Lung (tissue), 11 donors: ENCODE measurements at regions not wholly inside any gene's neighbourhood (a gene's known extent, or its start where the extent isn't known, plus 50 kb on each side); places are given as distances from the start of the nearest gene placed in this dataset.

Experiments
- ATAC-seq: fragments of 200-7000 bp; cut with Tn5 transposase; one replicate; pipeline ENCODE4 v1.9.1; 2020; ENCODE audit warnings: moderate number of reproducible peaks; ENCODE audit not compliant: insufficient read depth, low FRiP score
- DNase-seq, 3 donors: peaks; one replicate each; pipeline ENCODE4 v3.0.0-alpha.2; 2013 to 2017
- H3K27ac ChIP-seq, 2 donors: one replicate each; pipeline ENCODE4 v1.5.1; 2013; ENCODE audit warnings: mild to moderate bottlenecking in 2 of 2, moderate library complexity in 2 of 2, control low read depth in 1 of 2, inconsistent platforms in 1 of 2, low read depth in 1 of 2, low read length in 1 of 2
- H3K27me3 ChIP-seq, 3 donors: one replicate each; pipeline ENCODE4 v1.5.1; 2013; ENCODE audit warnings: low read length in 2 of 3; ENCODE audit not compliant: control insufficient read depth in 3 of 3, insufficient read depth in 3 of 3
- H3K36me3 ChIP-seq, 4 donors: one replicate each; pipeline ENCODE4 v1.5.1; 2013; ENCODE audit warnings: low read length in 4 of 4, mild to moderate bottlenecking in 1 of 4, moderate library complexity in 1 of 4; ENCODE audit not compliant: control insufficient read depth in 4 of 4, insufficient read depth in 4 of 4
- H3K4me1 ChIP-seq, 5 donors: one replicate each; pipeline ENCODE4 v1.5.1; 2013; ENCODE audit warnings: low read length in 5 of 5, mild to moderate bottlenecking in 2 of 5, moderate library complexity in 1 of 5; ENCODE audit not compliant: control insufficient read depth in 5 of 5, insufficient read depth in 5 of 5
- H3K4me3 ChIP-seq: one replicate; pipeline ENCODE4 v1.5.1; 2013; ENCODE audit warnings: mild to moderate bottlenecking, control low read depth, moderate library complexity
- H3K9ac ChIP-seq, 2 donors: one replicate each; pipeline ENCODE4 v1.5.1; 2013; ENCODE audit warnings: low read length in 2 of 2, control low read depth in 1 of 2; ENCODE audit not compliant: insufficient read depth in 1 of 2
- H3K9me3 ChIP-seq, 4 donors: one replicate each; pipeline ENCODE4 v1.5.1; 2013; ENCODE audit warnings: low read length in 3 of 4, mild to moderate bottlenecking in 1 of 4, moderate library complexity in 1 of 4; ENCODE audit not compliant: control insufficient read depth in 4 of 4, insufficient read depth in 3 of 4
- CTCF ChIP-seq: IDR thresholded peaks from 2 replicates; pipeline ENCODE4 v1.5.1; 2012; ENCODE audit warnings: mild to moderate bottlenecking; ENCODE audit errors: control extremely low read depth, extremely low read depth
- WGBS, 2 donors: extraction: QIAGEN DNeasy Blood & Tissue Kit; methylation state at CpG; one replicate each; pipeline ENCODE4 v1.1.7; 2013; 5-methylcytosine and 5-hydroxymethylcytosine counted together
- donor health status: control.
- donor health status: control.
- donor health status: Bipolar disorder and iron deficiency.
- donor health status: healthy.
- donor health status: DM: yes; HTN: yes; CAD: no.

- Histone ChIP-seq H3K27ac (peak overlapping the region in 1 of 2 donors; percentile 28), H3K9ac (peak overlapping the region in 1 of 2 donors; percentile 58), H3K27me3 (no peaks in the 10 kb centered on the region), H3K36me3 (no peaks in the 10 kb centered on the region), H3K4me3 (no peak overlapping the region), H3K9me3 (no peaks in the 10 kb centered on the region), H3K4me1 (peaks cover 0 to 37% (median 11%) of the 10 kb centered on the region in 5 donors)
- peak; percentile 55 for ATAC-seq
- DNase-seq, result peak; percentile 14 to 43 (median 35)
- no peak for TF ChIP-seq CTCF
- 47 to 67% methylated on average over 16 of the region's 16 CpGs for WGBS, 2 donors
These were observed 86.3 kb upstream of the BLID start for GRCh38 chr11:122202161-122202950.

- Histone ChIP-seq H3K9me3 (no peaks in the 10 kb centered on the region), H3K27ac (no peak overlapping the region), H3K4me1 (peaks cover 0 to 29% (median 5%) of the 10 kb centered on the region in 5 donors), H3K9ac (no peak overlapping the region), H3K4me3 (no peak overlapping the region), H3K27me3 (no peaks in the 10 kb centered on the region), H3K36me3 (no peaks in the 10 kb centered on the region)
- ATAC-seq (no peak), DNase-seq (no peak)
- TF ChIP-seq CTCF, result no peak
- WGBS, 2 donors, result 92 to 97% methylated on average over 4 of the region's 4 CpGs
These were observed 85.1 kb upstream of the BLID start for GRCh38 chr11:122201106-122201505.

- DNase-seq (no peak), ATAC-seq (no peak)
- no peaks in the 10 kb centered on the region for H3K9me3 ChIP-seq
- 68 to 80% methylated on average over 3 of the region's 3 CpGs for WGBS, 2 donors
- peaks cover 0 to 23% (median 10%) of the 10 kb centered on the region in 5 donors for H3K4me1 ChIP-seq
- H3K9ac ChIP-seq, result no peak overlapping the region
- no peak overlapping the region for H3K4me3 ChIP-seq
- TF ChIP-seq CTCF, result no peak
- H3K27me3 ChIP-seq, result no peaks in the 10 kb centered on the region
- no peak overlapping the region for H3K27ac ChIP-seq
- H3K36me3 ChIP-seq, result no peaks in the 10 kb centered on the region
These were observed 83.6 kb upstream of the BLID start for GRCh38 chr11:122199661-122200060.
